ENCODE measurements at regions not wholly inside any gene's neighbourhood (a gene's known extent, or its start where the extent isn't known, plus 50 kb on each side); places are given as distances from the start of the nearest gene placed in this dataset.

DNA sequence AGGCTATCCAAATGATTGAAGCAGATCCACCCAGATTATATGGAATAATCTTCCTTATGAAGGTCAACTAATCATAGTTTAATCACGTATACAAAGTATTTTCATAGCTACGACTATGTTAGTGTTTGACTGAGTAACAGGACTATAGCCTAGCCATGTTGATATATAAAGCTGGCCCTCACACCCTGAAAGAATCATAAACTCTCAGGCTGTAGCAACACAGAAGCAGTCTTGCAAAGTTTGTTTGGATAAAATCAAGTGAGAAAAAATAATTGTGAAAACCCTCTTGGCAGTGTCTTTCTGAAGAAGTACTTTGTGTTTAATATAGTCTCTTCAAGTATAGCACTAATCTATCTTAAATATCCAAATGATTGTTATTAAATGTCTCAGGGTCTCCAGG, 374.5 kb upstream of the DAB2 start:
- TF ChIP-seq POLR2A (IDR thresholded peaks at IDR 0.05), result no peak
- TF ChIP-seq, protein P1, sequence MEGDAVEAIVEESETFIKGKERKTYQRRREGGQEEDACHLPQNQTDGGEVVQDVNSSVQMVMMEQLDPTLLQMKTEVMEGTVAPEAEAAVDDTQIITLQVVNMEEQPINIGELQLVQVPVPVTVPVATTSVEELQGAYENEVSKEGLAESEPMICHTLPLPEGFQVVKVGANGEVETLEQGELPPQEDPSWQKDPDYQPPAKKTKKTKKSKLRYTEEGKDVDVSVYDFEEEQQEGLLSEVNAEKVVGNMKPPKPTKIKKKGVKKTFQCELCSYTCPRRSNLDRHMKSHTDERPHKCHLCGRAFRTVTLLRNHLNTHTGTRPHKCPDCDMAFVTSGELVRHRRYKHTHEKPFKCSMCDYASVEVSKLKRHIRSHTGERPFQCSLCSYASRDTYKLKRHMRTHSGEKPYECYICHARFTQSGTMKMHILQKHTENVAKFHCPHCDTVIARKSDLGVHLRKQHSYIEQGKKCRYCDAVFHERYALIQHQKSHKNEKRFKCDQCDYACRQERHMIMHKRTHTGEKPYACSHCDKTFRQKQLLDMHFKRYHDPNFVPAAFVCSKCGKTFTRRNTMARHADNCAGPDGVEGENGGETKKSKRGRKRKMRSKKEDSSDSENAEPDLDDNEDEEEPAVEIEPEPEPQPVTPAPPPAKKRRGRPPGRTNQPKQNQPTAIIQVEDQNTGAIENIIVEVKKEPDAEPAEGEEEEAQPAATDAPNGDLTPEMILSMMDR (IDR thresholded peaks at IDR 0.05), result no peak
- Histone ChIP-seq H3K27me3 (no peaks in the 10 kb centered on the region), H3K9me3 (no peaks in the 10 kb centered on the region), H3K4me3 (no peak overlapping the region), H3K27ac (no peak overlapping the region), H3K4me1 (no peaks in the 10 kb centered on the region), H3K36me3 (ENCODE audit: low read depth, missing control alignments) (no peaks in the 10 kb centered on the region)
- 47 to 75% methylated on average over 2 of the region's 2 CpGs for WGBS, 2 donors
- no peak for DNase-seq
- intact Hi-C loops (cut with DNase I; ENCODE audit: low total_unique reads), result no loop called here

DNA sequence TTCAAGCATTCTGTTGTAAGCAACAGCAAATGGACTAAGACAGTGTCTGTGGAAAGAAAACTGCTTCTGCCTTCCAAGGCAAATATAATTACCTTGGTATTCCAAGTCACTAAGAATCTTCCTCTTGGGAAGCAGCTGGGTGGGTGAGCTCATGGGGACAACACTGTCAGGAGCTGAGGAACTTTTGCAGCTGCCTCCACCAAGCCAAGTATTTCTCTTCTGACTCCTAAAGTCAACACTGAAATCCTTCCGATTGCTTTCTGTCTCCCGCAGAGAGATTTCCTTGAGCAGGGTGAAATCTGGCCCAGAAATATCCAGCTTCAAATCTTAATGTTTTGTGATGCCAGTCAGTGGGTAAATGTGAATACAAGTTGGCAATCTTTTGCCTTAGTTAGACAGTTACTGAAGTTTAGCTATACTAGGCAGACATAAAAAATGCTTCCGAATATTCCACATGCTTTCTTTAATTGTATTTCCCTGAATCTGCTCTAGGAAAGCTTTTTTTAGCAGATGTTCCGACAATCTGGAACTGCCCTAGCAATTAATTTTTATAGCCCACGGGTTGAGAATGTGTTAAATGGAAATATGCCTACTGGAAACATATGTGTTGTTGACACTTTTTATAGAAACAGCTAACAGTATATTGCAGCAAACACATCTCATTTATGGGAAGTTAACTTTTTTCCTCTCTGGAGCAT, 369.9 kb upstream of the DAB2 start:
- WGBS, 2 donors, result 58 to 66% methylated on average over 5 of the region's 5 CpGs
- H3K4me3 ChIP-seq, result no peak overlapping the region
- H3K4me1 ChIP-seq, result no peaks in the 10 kb centered on the region
- no peaks in the 10 kb centered on the region for H3K27me3 ChIP-seq
- H3K9me3 ChIP-seq, result no peaks in the 10 kb centered on the region
- intact Hi-C loops (cut with DNase I; ENCODE audit: low total_unique reads), result no loop called here
- H3K27ac ChIP-seq, result no peak overlapping the region
- DNase-seq, result no peak
- H3K36me3 ChIP-seq (ENCODE audit: low read depth, missing control alignments), result no peaks in the 10 kb centered on the region
- TF ChIP-seq POLR2A (IDR thresholded peaks at IDR 0.05), result no peak
- TF ChIP-seq, protein P1 (IDR thresholded peaks at IDR 0.05), result no peak

GRCh38 chr5:39785410-39785809, 360.6 kb upstream of the DAB2 start:
- H3K9me3 ChIP-seq, result no peaks in the 10 kb centered on the region
- intact Hi-C loops (cut with DNase I; ENCODE audit: low total_unique reads), result no loop called here
- no peaks in the 10 kb centered on the region for H3K27me3 ChIP-seq
- DNase-seq, result peak; percentile 19
- H3K27ac ChIP-seq, result no peak overlapping the region
- 87 to 94% methylated on average over 7 of the region's 7 CpGs for WGBS, 2 donors
- H3K36me3 ChIP-seq (ENCODE audit: low read depth, missing control alignments), result no peaks in the 10 kb centered on the region
- H3K4me1 ChIP-seq, result no peaks in the 10 kb centered on the region
- TF ChIP-seq, protein P1 (IDR thresholded peaks at IDR 0.05), result no peak
- TF ChIP-seq POLR2A (IDR thresholded peaks at IDR 0.05), result no peak
- H3K4me3 ChIP-seq, result no peak overlapping the region

GRCh38 chr5:39783756-39784421, 359.1 kb upstream of the DAB2 start:
- 36 to 51% methylated on average over 3 of the region's 3 CpGs for WGBS, 2 donors
- Histone ChIP-seq H3K4me3 (no peak overlapping the region), H3K9me3 (no peaks in the 10 kb centered on the region), H3K36me3 (ENCODE audit: low read depth, missing control alignments) (no peaks in the 10 kb centered on the region), H3K27ac (no peak overlapping the region), H3K27me3 (no peaks in the 10 kb centered on the region), H3K4me1 (no peaks in the 10 kb centered on the region)
- TF ChIP-seq, protein P1 (IDR thresholded peaks at IDR 0.05), result no peak
- TF ChIP-seq POLR2A (IDR thresholded peaks at IDR 0.05), result no peak
- DNase-seq, result no peak
- intact Hi-C loops (cut with DNase I; ENCODE audit: low total_unique reads), result no loop called here

DNA sequence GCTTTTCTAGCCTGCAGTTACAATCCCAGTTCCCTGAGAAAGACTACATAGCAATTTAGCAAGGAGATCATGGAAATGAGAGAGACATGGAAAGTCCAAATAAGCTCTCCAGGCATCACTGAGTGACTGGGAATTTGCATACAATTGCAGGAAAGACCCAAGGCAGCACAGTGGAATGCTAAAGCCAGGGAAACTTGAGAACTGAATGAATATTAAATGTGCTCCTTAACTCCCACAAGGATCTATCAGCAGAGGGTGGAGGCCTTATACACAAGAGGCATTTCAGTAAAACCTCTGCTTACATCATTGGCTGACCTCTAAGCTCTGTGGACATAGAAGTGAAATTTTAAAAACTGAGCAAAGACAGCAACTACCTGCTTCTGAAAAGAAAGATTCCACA, 355.6 kb upstream of the DAB2 start:
- H3K4me1 ChIP-seq, result no peaks in the 10 kb centered on the region
- no peaks in the 10 kb centered on the region for H3K9me3 ChIP-seq
- no peaks in the 10 kb centered on the region for H3K27me3 ChIP-seq
- intact Hi-C loops (cut with DNase I; ENCODE audit: low total_unique reads), result no loop called here
- no peak overlapping the region for H3K4me3 ChIP-seq
- H3K27ac ChIP-seq, result no peak overlapping the region
- no peaks in the 10 kb centered on the region for H3K36me3 ChIP-seq (ENCODE audit: low read depth, missing control alignments)
- TF ChIP-seq, protein P1 (IDR thresholded peaks at IDR 0.05), result no peak
- TF ChIP-seq POLR2A (IDR thresholded peaks at IDR 0.05), result no peak
- DNase-seq, result no peak

Measured in testis (tissue), 2 donors.